Kidney (tissue), 13 donors: ENCODE measurements at regions not wholly inside any gene's neighbourhood (a gene's known extent, or its start where the extent isn't known, plus 50 kb on each side); places are given as distances from the start of the nearest gene placed in this dataset.

Experiments used
- DNase-seq, 5 donors: peaks; one replicate each; pipeline ENCODE4 v3.0.0-alpha.2; 2013 to 2020
- FAIRE-seq: peaks from 2 replicates; lab custom pipeline; 2012; peaks lifted over from hg19 to GRCh38; lab: Jason Lieb, UNC
- H3K27ac ChIP-seq, 2 donors: one replicate each; pipeline ENCODE4 v1.7.0; 2013; ENCODE audit warnings: low read depth in 2 of 2, low read length in 2 of 2, inconsistent platforms in 1 of 2
- H3K27me3 ChIP-seq: one replicate; pipeline ENCODE4 v1.7.1; 2013; ENCODE audit warnings: low read length, inconsistent platforms; ENCODE audit not compliant: control insufficient read depth, insufficient read depth
- H3K36me3 ChIP-seq, 3 donors: one replicate each; pipeline versions ENCODE4 v1.7.0 to v1.7.1; 2013; ENCODE audit warnings: low read length in 3 of 3, control low read depth in 1 of 3, inconsistent platforms in 1 of 3; ENCODE audit not compliant: insufficient read depth in 3 of 3, control insufficient read depth in 2 of 3
- H3K4me1 ChIP-seq, 3 donors: one replicate each; pipeline versions ENCODE4 v1.7.0 to v1.7.1; 2013; ENCODE audit warnings: low read length in 3 of 3, inconsistent platforms in 1 of 3, low read depth in 1 of 3; ENCODE audit not compliant: control insufficient read depth in 2 of 3, insufficient read depth in 2 of 3
- H3K4me3 ChIP-seq, 3 donors: one replicate each; pipeline versions ENCODE4 v1.7.0 to v1.8.1; 2013; ENCODE audit warnings: low read length in 3 of 3, control low read depth in 1 of 3, inconsistent platforms in 1 of 3
- H3K9ac ChIP-seq, 3 donors: one replicate each; pipeline versions ENCODE4 v1.7.0 to v1.7.1; 2013; ENCODE audit warnings: low read length in 3 of 3, control low read depth in 1 of 3, inconsistent platforms in 1 of 3
- H3K9me3 ChIP-seq, 3 donors: one replicate each; pipeline versions ENCODE4 v1.7.0 to v1.7.1; 2013; ENCODE audit warnings: low read length in 3 of 3, control low read depth in 1 of 3, inconsistent platforms in 1 of 3; ENCODE audit not compliant: control insufficient read depth in 2 of 3, insufficient read depth in 1 of 3
- intact Hi-C: fragments of 100-400 bp; cut with DNase I; formaldehyde crosslinking; loops from one replicate; pipeline ENCODE4 v1.11.1; 2022
- TF ChIP-seq, protein P1 (sequence below): IDR thresholded peaks from 3 replicates; pipeline ENCODE4 v1.5.1; 2012; ENCODE audit warnings: mild to moderate bottlenecking, moderate library complexity, borderline replicate concordance; ENCODE audit not compliant: insufficient read depth; ENCODE audit errors: extremely low read depth
- donor health status: control.
- donor health status: control.
- donor health status: control.
- donor health status: control.
- donor health status: control.
- donor health status: DM: yes; HTN: yes; CAD: no.
- donor health status: Normal renal cell carcinoma (clear cell type).

DNA sequence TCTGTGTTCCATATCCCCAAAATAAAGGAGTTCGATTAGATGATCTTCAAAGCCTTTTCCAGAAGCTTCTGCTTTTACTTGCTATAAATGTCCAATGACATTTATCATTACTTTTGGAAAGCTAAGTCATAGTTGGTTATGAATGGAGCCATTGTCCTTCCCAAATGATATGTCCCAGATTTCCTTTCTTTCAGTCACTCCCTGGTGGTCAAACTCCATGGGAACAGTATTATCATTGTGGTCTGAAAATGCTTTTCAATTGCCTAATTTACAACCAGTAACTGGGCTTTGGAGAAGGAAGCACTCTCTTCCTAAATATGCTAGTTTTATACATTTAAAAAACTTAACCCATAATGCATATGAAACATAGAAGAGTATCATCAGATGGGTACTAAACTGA is 571.5 kb upstream of the AMOT start:
- intact Hi-C loops, result no loop called here
- DNase-seq (no peak), FAIRE-seq (no peak)
- no peaks in the 10 kb centered on the region for H3K36me3 ChIP-seq
- H3K27me3 ChIP-seq, result no peaks in the 10 kb centered on the region
- H3K4me3 ChIP-seq, result no peak overlapping the region
- H3K27ac ChIP-seq, result no peak overlapping the region
- TF ChIP-seq, protein P1, sequence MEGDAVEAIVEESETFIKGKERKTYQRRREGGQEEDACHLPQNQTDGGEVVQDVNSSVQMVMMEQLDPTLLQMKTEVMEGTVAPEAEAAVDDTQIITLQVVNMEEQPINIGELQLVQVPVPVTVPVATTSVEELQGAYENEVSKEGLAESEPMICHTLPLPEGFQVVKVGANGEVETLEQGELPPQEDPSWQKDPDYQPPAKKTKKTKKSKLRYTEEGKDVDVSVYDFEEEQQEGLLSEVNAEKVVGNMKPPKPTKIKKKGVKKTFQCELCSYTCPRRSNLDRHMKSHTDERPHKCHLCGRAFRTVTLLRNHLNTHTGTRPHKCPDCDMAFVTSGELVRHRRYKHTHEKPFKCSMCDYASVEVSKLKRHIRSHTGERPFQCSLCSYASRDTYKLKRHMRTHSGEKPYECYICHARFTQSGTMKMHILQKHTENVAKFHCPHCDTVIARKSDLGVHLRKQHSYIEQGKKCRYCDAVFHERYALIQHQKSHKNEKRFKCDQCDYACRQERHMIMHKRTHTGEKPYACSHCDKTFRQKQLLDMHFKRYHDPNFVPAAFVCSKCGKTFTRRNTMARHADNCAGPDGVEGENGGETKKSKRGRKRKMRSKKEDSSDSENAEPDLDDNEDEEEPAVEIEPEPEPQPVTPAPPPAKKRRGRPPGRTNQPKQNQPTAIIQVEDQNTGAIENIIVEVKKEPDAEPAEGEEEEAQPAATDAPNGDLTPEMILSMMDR, result no peak
- no peaks in the 10 kb centered on the region for H3K9me3 ChIP-seq
- no peak overlapping the region for H3K9ac ChIP-seq
- H3K4me1 ChIP-seq, result no peaks in the 10 kb centered on the region

DNA sequence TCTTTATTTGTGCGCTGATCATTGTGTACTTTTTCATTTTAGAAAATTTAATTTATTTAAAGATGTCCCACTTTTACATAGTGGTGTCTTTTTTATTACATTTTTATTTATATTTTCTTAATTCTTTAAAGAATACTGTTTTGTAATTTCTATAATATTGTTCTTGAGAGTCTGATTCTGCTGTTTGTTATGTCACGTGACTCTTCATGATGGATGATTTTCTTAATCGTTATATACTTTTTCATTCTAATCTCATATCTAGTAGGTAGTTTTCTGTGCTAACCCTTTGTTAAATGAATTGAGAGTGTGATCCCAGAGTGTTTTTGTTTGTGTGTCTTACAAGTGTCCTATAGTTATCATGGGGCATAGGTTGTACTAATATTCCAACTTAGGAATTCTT is 568.2 kb upstream of the AMOT start:
- no peaks in the 10 kb centered on the region for H3K9me3 ChIP-seq
- no peaks in the 10 kb centered on the region for H3K36me3 ChIP-seq
- H3K27me3 ChIP-seq, result no peaks in the 10 kb centered on the region
- H3K4me1 ChIP-seq, result no peaks in the 10 kb centered on the region
- intact Hi-C loops, result no loop called here
- no peak overlapping the region for H3K4me3 ChIP-seq
- TF ChIP-seq, protein P1, result no peak
- H3K27ac ChIP-seq, result no peak overlapping the region
- FAIRE-seq (peak; percentile 95), DNase-seq (no peak)
- no peak overlapping the region for H3K9ac ChIP-seq

DNA sequence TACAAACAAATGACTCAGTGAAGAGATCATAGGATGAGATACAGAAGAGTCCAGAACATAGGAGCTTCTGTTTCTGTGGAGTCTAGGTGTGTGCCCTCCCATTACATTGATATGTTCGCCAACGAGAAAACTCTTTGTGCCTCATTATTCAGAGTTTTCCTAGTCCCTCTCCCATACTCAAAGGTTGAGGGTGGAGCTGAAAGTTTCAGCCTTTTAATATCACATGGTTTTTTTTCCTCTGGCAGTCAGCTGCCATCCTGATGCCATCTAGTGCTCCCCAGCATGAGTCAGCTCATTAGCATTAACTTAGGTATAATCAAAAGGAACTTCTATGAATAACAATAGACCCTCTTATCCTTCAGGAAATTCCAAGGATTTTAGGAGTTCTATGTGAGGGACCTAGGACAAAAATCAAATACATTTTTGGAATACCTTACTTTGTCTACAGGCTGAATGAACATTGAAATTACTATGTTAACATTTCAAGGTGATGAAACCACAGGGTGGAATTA is 559.6 kb upstream of the AMOT start:
- no peak for DNase-seq
- Histone ChIP-seq H3K27me3 (no peaks in the 10 kb centered on the region), H3K36me3 (no peaks in the 10 kb centered on the region), H3K4me1 (no peaks in the 10 kb centered on the region), H3K4me3 (no peak overlapping the region), H3K9me3 (no peaks in the 10 kb centered on the region), H3K27ac (no peak overlapping the region), H3K9ac (no peak overlapping the region)
- intact Hi-C loops, result no loop called here
- TF ChIP-seq, protein P1, result no peak
- no peak for FAIRE-seq
